ENCODE measurements at regions not wholly inside any gene's neighbourhood (a gene's known extent, or its start where the extent isn't known, plus 50 kb on each side); places are given as distances from the start of the nearest gene placed in this dataset.

GRCh38 chr13:95352486-95352885 lies 51.2 kb upstream of the ABCC4 start:
- no peak for DNase-seq

- no peak for DNase-seq
Measured at GRCh38 chr13:95354156-95354555, 52.9 kb upstream of the ABCC4 start.

GRCh38 chr13:95354680-95355487 lies 53.6 kb upstream of the ABCC4 start:
- no peak for DNase-seq

GRCh38 chr13:95355494-95355893 lies 54.2 kb upstream of the ABCC4 start:
- DNase-seq, result peak; percentile 63

GRCh38 chr13:95356916-95357315 lies 55.7 kb upstream of the ABCC4 start:
- no peak for DNase-seq

- no peak for DNase-seq
Measured at GRCh38 chr13:95357875-95358274, 56.6 kb upstream of the ABCC4 start.

- DNase-seq, result no peak
Measured at GRCh38 chr13:95360052-95360451, 58.8 kb upstream of the ABCC4 start.

GRCh38 chr13:95360464-95361097 lies 59.3 kb upstream of the ABCC4 start:
- no peak for DNase-seq

GRCh38 chr13:95361686-95362085 lies 60.4 kb upstream of the ABCC4 start:
- DNase-seq, result no peak

- DNase-seq, result no peak
Measured at GRCh38 chr13:95362666-95363065, 61.4 kb upstream of the ABCC4 start.

GRCh38 chr13:95367309-95367843 lies 66.1 kb upstream of the ABCC4 start:
- DNase-seq, result no peak

GRCh38 chr13:95368998-95369397 lies 67.7 kb upstream of the ABCC4 start:
- DNase-seq, result no peak

- DNase-seq, result no peak
Measured at GRCh38 chr13:95375706-95376105, 74.5 kb upstream of the ABCC4 start.

- DNase-seq, result no peak
Measured at GRCh38 chr13:95378603-95379002, 77.4 kb upstream of the ABCC4 start.

- DNase-seq, result peak; percentile 84
Measured at GRCh38 chr13:95380468-95381211, 79.4 kb upstream of the ABCC4 start.

GRCh38 chr13:95381212-95381527 lies 79.9 kb upstream of the ABCC4 start:
- no peak for DNase-seq

- DNase-seq, result no peak
Measured at GRCh38 chr13:95382411-95382810, 81.2 kb upstream of the ABCC4 start.

GRCh38 chr13:95382916-95383315 lies 81.7 kb upstream of the ABCC4 start:
- no peak for DNase-seq

- DNase-seq, result no peak
Measured at GRCh38 chr13:95385373-95385772, 84.1 kb upstream of the ABCC4 start.

GRCh38 chr13:95385798-95386197 lies 84.5 kb upstream of the ABCC4 start:
- DNase-seq, result no peak

- no peak for DNase-seq
Measured at GRCh38 chr13:95386370-95386769, 85.1 kb upstream of the ABCC4 start.

- no peak for DNase-seq
Measured at GRCh38 chr13:95387733-95388207, 86.5 kb upstream of the ABCC4 start.

GRCh38 chr13:95388420-95389079 lies 87.3 kb upstream of the ABCC4 start:
- no peak for DNase-seq

Measured in islet precursor cell (in vitro differentiated cells).